IMR-90 (cell line): ENCODE measurements at regions not wholly inside any gene's neighbourhood (a gene's known extent, or its start where the extent isn't known, plus 50 kb on each side); places are given as distances from the start of the nearest gene placed in this dataset.

ENCODE experiments used
- CEBPB ChIP-seq: IDR thresholded peaks from 2 replicates; pipeline ENCODE4 v1.6.1; 2012; ENCODE audit warnings: low read depth, low read length, improper control_type of control experiment
- CHD1 ChIP-seq: IDR thresholded peaks from 2 replicates; pipeline ENCODE4 v1.6.1; 2012; ENCODE audit warnings: low read depth, low read length, improper control_type of control experiment
- CTCF ChIP-seq: conservative IDR thresholded peaks from 2 replicates; pipeline ENCODE4 v1.5.1; 2012; ENCODE audit warnings: mild to moderate bottlenecking, low read depth, low read length, improper control_type of control experiment
- ELK1 ChIP-seq: fragments of 150-350 bp; IDR thresholded peaks from 2 replicates; pipeline ENCODE4 v1.6.1; 2016; ENCODE audit warnings: low read depth, mild to moderate bottlenecking, low read length, moderate library complexity, borderline replicate concordance
- FOS ChIP-seq: fragments of 150-350 bp; IDR thresholded peaks from 2 replicates; pipeline ENCODE4 v1.6.1; 2016; ENCODE audit warnings: low read depth, low read length
- MAZ ChIP-seq: IDR thresholded peaks from 2 replicates; pipeline ENCODE4 v1.6.1; 2012; ENCODE audit warnings: low read depth, mild to moderate bottlenecking, low read length, improper control_type of control experiment, moderate library complexity, borderline replicate concordance
- NFE2L2 ChIP-seq: fragments of 150-350 bp; IDR thresholded peaks from 2 replicates; pipeline ENCODE4 v1.6.1; 2016; ENCODE audit warnings: low read depth, mild to moderate bottlenecking, low read length
- POLR2A ChIP-seq: IDR thresholded peaks from 2 replicates; pipeline ENCODE4 v1.6.1; 2012; ENCODE audit warnings: mild to moderate bottlenecking, low read depth, low read length
- RAD21 ChIP-seq: IDR thresholded peaks from 2 replicates; pipeline ENCODE4 v1.6.1; 2012; ENCODE audit warnings: low read length, improper control_type of control experiment
- RCOR1 ChIP-seq: IDR thresholded peaks from 2 replicates; pipeline ENCODE4 v1.6.1; 2012; ENCODE audit warnings: mild to moderate bottlenecking, low read length, improper control_type of control experiment; ENCODE audit not compliant: insufficient replicate concordance
- RFX5 ChIP-seq: IDR thresholded peaks from 2 replicates; pipeline ENCODE4 v1.8.0; 2012; ENCODE audit warnings: low read depth, mild to moderate bottlenecking, low read length, moderate library complexity
- SMC3 ChIP-seq: fragments of 150-350 bp; IDR thresholded peaks from 2 replicates; pipeline ENCODE4 v1.6.1; 2016; ENCODE audit warnings: low read depth, mild to moderate bottlenecking, antibody characterized with exemption, low read length, moderate library complexity

GRCh38 chr1:228810395-228810758 lies 75.1 kb downstream of the RHOU start:
- TF ChIP-seq RFX5 = no peak
- no peak for TF ChIP-seq CTCF
- TF ChIP-seq CEBPB = no peak
- no peak for TF ChIP-seq POLR2A
- no peak for TF ChIP-seq SMC3
- TF ChIP-seq RCOR1 = no peak
- no peak for TF ChIP-seq MAZ
- no peak for TF ChIP-seq RAD21
- TF ChIP-seq CHD1 = no peak
- no peak for TF ChIP-seq FOS
- TF ChIP-seq ELK1 = no peak
- TF ChIP-seq NFE2L2 = no peak
